Right atrium auricular region (tissue), 2 donors: ENCODE measurements at regions not wholly inside any gene's neighbourhood (a gene's known extent, or its start where the extent isn't known, plus 50 kb on each side); places are given as distances from the start of the nearest gene placed in this dataset.

Experiments
- DNase-seq: peaks from one replicate; pipeline ENCODE4 v3.0.0-alpha.2; 2019; ENCODE audit warnings: low spot score
- H3K27ac ChIP-seq, 2 donors: fragments of 200-600 bp; sonication (generic); 1 replicate in 1 of 2; 2 replicates in 1 of 2; pipeline ENCODE4 v1.5.1; 2016 to 2019
- H3K27me3 ChIP-seq, 2 donors: fragments of 200-600 bp; sonication (generic); one replicate each; pipeline versions ENCODE4 v1.5.1 to v1.6.0; 2017 to 2019
- H3K36me3 ChIP-seq: fragments of 200-600 bp; sonication (generic); one replicate; pipeline ENCODE4 v1.5.1; 2016
- H3K4me1 ChIP-seq, 2 donors: fragments of 200-600 bp; sonication (generic); one replicate each; pipeline versions ENCODE4 v1.5.1 to v1.6.0; 2017 to 2019
- H3K4me3 ChIP-seq, 2 donors: fragments of 200-600 bp; sonication (generic); 1 replicate in 1 of 2; 2 replicates in 1 of 2; pipeline ENCODE4 v1.5.1; 2017 to 2019; ENCODE audit warnings: mild to moderate bottlenecking in 1 of 2, moderate library complexity in 1 of 2
- H3K9me3 ChIP-seq, 2 donors: fragments of 200-600 bp; sonication (generic); one replicate each; pipeline ENCODE4 v1.5.1; 2019
- TF ChIP-seq, protein P1 (sequence below), 2 donors: fragments of 200-600 bp; sonication (generic); IDR thresholded peaks; one replicate each; pipeline ENCODE4 v1.5.1; 2019; ENCODE audit warnings: antibody characterized with exemption in 2 of 2

DNA sequence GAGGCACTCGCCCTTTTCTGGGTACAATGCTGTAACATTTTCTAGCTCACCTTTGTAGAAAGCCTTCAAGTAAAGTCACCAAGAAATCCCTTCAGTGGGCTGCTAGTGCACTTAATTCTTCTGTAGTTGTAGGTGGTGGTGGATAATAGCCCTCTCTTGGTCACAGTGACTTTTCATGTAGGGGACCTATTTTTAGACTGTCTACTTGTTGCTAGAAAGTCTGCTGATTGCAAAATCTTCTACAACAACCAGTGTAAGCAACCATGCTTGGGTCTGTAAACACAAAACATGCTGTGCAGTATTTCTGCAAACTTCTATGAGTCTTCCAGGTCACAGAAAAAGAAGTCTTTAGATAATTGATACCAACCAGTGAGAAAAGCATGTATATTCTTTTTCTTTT lies 55.6 kb downstream of the PBDC1 start:
- TF ChIP-seq, protein P1, sequence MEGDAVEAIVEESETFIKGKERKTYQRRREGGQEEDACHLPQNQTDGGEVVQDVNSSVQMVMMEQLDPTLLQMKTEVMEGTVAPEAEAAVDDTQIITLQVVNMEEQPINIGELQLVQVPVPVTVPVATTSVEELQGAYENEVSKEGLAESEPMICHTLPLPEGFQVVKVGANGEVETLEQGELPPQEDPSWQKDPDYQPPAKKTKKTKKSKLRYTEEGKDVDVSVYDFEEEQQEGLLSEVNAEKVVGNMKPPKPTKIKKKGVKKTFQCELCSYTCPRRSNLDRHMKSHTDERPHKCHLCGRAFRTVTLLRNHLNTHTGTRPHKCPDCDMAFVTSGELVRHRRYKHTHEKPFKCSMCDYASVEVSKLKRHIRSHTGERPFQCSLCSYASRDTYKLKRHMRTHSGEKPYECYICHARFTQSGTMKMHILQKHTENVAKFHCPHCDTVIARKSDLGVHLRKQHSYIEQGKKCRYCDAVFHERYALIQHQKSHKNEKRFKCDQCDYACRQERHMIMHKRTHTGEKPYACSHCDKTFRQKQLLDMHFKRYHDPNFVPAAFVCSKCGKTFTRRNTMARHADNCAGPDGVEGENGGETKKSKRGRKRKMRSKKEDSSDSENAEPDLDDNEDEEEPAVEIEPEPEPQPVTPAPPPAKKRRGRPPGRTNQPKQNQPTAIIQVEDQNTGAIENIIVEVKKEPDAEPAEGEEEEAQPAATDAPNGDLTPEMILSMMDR (IDR thresholded peaks at IDR 0.05), result no peak
- Histone ChIP-seq H3K4me3 (no peak overlapping the region), H3K9me3 (peaks cover 0 to 15% of the 10 kb centered on the region in 2 donors), H3K36me3 (no peaks in the 10 kb centered on the region), H3K27me3 (no peaks in the 10 kb centered on the region), H3K27ac (no peak overlapping the region), H3K4me1 (no peaks in the 10 kb centered on the region)
- DNase-seq, result no peak

DNA sequence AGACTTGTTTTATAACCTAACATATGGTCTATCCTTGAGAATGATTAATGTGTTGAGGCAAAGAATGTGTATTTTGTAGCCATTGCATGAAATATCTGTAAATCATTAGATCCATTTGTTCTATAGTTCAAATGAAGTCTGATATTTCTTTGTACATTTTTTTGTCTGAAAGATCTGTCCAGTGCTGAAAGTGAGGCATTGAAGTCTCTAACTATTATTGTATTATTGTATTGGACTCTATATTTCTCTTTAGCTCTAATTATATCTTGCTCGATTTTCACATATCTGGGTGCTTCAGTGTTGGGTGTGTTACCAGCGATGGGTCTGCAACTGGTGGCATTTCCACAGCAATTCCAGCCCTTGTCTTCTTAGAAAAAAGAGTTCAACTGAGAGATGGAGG lies 76.0 kb downstream of the PBDC1 start:
- TF ChIP-seq, protein P1 (IDR thresholded peaks at IDR 0.05), result no peak
- Histone ChIP-seq H3K27me3 (no peaks in the 10 kb centered on the region), H3K4me1 (no peaks in the 10 kb centered on the region), H3K36me3 (no peaks in the 10 kb centered on the region), H3K27ac (no peak overlapping the region), H3K9me3 (no peaks in the 10 kb centered on the region), H3K4me3 (no peak overlapping the region)
- no peak for DNase-seq

GRCh38 chrX:76253432-76253831 lies 80.6 kb downstream of the PBDC1 start:
- no peak for DNase-seq
- TF ChIP-seq, protein P1 (IDR thresholded peaks at IDR 0.05), result peak in 1 of 2 donors; percentile 53

GRCh38 chrX:76279007-76279406 lies 106.1 kb downstream of the PBDC1 start:
- no peak for DNase-seq
- H3K4me3 ChIP-seq, result no peak overlapping the region

More at GRCh38 chrX:76253432-76253831, 80.6 kb downstream of the PBDC1 start:
- Histone ChIP-seq H3K9me3 (no peaks in the 10 kb centered on the region), H3K27me3 (no peaks in the 10 kb centered on the region), H3K36me3 (no peaks in the 10 kb centered on the region), H3K4me3 (no peak overlapping the region), H3K4me1 (no peaks in the 10 kb centered on the region), H3K27ac (no peak overlapping the region)

More at GRCh38 chrX:76279007-76279406, 106.1 kb downstream of the PBDC1 start:
- Histone ChIP-seq H3K36me3 (no peaks in the 10 kb centered on the region), H3K27ac (no peak overlapping the region), H3K9me3 (peaks cover 0 to 10% of the 10 kb centered on the region in 2 donors), H3K4me1 (no peaks in the 10 kb centered on the region), H3K27me3 (no peaks in the 10 kb centered on the region)
- TF ChIP-seq, protein P1 (IDR thresholded peaks at IDR 0.05), result peak; percentile 32 to 71
